GM19438 (cell line): ENCODE measurements at regions not wholly inside any gene's neighbourhood (a gene's known extent, or its start where the extent isn't known, plus 50 kb on each side); places are given as distances from the start of the nearest gene placed in this dataset.
"Not testable (repeated sequence)": the region's sequence is repeated elsewhere in the genome, so short reads cannot be mapped to it uniquely, and the experiment has no call there.

Source experiments
- ATAC-seq: cut with Tn5 transposase; IDR thresholded peaks from one replicate; pipeline ENCODE4 v1.9.1; 2021; ENCODE audit warnings: low read depth; ENCODE audit not compliant: unreplicated experiment

- no peak for ATAC-seq
Measured at GRCh38 chr12:13571035-13571434, 374.5 kb downstream of the EMP1 start.

DNA sequence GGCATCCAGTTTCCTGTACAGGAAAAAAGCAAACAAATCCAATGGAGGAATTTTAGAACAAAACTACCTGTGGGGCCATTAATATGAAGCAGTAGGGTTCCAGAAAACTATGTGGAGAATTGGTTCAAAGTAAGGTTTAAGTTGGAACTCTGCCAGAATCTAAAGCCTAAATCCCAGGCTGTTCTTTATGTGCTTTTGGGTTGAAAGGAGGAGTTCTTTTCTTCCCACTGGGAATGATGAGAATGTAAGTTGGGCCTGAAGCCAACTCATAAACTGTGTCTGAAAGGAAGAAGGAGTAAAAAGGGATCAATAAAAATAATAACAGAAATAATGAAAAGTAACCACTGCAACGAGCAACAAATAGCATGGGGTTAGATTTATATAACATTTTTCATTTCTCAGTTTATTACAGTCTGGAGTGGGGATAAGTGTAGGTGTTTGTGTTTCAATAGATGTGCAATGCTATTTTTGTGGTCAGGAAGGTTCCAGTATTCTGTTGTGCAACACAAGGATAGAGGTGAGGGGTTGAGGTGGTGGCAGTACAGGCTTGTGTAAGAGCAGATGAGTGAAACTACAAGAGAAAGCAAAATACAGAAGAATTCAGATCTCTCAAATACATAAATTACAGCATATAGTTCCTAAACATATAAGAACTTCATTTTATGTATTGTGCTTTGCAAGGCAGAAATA lies 373.6 kb downstream of the EMP1 start:
- no peak for ATAC-seq

DNA sequence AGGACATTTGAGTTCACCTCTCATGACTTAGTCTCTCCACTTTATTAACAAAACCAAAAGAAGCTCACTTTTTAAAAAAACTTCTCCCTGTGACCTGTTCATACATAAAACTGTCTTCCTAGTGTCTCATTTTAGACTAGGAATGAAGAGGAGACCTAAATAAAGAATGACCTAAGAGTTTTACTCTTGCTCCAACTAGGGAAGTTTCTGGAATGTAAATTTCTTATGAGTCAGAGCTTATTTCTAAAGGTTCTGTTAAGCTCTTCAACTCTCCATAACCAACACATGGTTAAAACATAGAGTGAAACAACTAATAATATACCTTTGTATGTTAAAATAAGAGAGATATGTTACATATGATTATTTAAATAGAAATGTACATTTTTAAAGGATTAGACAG lies 369.8 kb downstream of the EMP1 start:
- no peak for ATAC-seq

DNA sequence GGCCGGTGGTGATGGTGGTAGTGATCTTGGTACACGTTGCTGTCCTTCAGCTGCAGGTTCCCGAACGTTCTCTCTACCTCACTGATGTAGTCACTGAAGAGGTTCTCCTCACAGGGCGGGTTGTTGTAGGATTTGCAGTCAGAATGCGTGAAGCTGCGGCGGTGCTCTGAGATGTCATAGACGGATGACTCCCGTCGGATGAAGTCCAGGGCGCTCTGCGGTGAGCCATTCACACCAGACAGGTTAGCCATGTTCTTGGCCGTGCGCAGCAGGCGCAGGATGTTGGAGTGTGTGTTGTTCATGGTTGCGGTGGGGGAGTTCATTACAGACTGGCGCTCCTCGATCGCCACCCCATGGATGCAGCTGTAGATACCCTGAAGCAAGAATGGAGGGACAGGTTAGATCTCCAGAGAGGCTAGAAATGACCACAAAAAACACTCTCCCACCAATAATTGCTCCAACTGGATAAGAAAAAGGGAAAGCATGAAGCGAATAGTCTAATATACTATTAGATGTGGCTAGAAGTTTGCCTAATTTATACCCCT lies 367.8 kb downstream of the EMP1 start:
- no peak for ATAC-seq

GRCh38 chr12:13563743-13564125 lies 367.2 kb downstream of the EMP1 start:
- ATAC-seq: no peak

DNA sequence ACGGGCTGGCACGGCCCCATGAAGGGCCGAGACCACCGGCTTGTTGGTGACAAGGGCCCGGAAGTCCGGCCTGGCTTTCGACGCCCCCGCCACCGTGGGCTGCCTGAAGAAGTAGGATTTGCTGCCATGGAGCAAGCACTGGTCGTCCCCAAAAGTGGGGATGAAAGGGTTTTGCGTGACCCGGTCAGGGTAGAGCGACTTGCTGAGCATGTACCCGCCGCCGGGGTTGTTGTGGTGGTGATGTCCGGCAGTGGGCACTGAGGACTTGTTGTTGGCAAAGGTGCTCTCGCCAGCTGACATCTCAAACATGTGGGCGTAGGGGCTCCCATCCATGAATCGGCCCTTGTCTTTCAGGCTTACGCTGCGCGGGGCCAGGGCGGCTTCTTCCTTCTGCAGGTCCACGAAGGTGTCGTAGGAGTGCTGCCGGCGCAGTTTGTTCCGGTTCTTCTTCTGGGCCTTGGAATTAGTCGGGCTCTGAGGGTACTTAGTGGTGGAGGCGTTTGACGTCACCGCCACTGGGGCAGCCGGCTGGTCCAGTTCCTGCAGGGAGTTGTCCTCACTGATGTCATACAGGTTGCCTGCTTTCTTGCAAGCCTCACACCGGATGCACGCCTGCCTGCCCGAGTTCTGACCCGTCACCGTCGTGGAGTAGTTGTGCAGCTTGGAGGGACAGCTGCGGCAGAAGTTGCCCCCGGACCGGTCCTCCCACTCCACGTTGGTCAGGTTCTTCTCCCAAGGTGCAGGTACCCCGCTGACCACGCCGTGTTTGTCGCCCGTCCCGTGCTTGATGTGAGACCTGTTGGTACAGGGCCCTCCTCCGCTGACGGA lies 366.6 kb downstream of the EMP1 start:
- ATAC-seq: no peak

GRCh38 chr12:13561923-13562322 lies 365.4 kb downstream of the EMP1 start:
- no peak for ATAC-seq

- ATAC-seq: no peak
Measured at GRCh38 chr12:13559318-13559978, 362.9 kb downstream of the EMP1 start.

- no peak for ATAC-seq
Measured at GRCh38 chr12:13552830-13553229, 356.3 kb downstream of the EMP1 start.

- ATAC-seq: no peak
Measured at GRCh38 chr12:13547283-13547682, 350.8 kb downstream of the EMP1 start.

DNA sequence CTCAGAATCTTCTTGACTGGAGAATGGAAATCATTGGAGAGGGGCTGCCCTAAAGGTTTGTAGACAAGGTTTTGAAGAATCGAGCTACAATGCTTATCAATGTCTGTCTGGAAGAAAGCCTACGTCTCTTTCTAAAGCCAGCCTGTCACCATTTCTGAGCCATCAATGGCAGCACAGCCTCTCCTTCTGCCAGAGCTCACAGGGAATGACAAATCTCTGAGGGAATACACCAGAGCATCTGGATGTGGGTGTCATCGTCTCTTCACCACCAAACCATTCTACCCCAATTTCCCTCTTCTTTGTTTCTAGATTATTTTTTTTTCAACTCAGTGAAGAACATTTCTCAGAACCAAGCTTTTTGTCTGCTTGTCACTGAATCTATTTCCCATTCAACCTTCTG lies 349.7 kb downstream of the EMP1 start:
- ATAC-seq: no peak

- ATAC-seq: no peak
Measured at GRCh38 chr12:13539051-13539450, 342.5 kb downstream of the EMP1 start.

DNA sequence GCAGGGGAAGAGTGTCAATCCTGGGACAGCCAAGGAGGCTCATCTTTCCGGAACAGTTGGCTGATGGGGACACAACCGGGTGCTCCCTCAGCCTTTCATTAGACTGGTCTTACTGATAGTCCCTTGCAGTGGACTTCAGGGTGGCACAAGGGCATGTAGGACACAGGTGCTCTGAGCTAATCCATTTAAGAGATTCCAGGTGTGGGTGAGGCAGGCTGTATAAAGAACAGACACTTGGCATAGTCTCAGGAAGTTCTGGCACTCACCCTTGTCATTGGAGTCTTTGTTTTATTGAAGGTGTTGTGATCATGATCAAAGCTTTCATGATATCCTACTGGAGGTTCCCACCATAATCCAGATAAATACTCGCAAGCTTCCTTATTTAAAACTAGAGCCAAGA lies 341.6 kb downstream of the EMP1 start:
- no peak for ATAC-seq

DNA sequence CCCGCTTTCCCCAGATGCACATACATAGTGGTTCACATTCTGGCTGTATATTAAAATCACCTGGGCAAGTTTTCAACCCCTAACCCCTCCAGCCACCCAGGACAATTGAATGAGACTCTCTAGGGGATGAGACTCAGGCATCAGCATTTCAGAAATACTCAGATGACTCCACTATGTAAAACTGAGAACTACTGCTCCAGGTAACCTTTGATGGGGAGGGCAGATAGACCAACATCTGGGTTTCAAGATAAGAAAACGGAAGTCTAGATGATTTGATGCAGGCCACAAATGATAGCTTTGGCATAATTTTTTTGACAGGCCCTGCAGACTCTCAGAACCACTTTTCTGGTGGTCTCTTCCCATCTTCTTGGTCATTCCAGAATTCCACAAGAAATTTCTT lies 341.1 kb downstream of the EMP1 start:
- ATAC-seq: no peak

DNA sequence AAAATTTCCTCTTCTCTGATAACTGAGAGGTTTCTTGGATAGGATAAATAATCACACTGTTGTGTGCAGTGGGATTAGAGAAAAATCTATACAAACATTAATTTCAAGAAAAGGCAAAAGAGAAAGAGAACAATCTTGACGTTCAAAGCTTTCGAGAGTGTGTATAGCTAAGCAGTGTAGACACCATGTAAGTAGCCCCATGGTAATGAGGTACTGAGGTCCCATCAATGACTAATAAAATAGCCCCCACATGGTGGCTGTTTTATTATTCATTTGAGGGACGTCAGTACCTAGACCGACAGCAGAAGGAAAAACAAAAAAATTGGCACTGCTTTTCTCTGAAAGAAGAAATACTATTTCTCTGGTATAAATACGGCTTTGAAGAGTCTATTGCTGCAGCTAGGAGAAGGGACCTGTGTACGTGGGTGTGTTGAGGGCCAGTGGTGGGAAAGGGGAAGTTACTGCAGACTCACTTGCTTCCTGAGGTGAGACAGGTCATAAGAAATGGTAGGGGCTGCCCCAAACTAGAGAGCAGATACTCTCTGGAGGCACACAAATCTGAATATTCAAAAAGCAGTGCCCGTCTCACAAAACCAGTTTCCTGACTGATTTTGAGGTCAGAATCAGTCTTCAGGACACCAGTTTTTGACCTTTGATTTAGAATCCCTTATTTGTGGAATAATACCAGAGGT lies 339.8 kb downstream of the EMP1 start:
- ATAC-seq: peak; percentile 96

GRCh38 chr12:13534645-13535398 lies 338.3 kb downstream of the EMP1 start:
- no peak for ATAC-seq

GRCh38 chr12:13534242-13534641 lies 337.7 kb downstream of the EMP1 start:
- no peak for ATAC-seq

DNA sequence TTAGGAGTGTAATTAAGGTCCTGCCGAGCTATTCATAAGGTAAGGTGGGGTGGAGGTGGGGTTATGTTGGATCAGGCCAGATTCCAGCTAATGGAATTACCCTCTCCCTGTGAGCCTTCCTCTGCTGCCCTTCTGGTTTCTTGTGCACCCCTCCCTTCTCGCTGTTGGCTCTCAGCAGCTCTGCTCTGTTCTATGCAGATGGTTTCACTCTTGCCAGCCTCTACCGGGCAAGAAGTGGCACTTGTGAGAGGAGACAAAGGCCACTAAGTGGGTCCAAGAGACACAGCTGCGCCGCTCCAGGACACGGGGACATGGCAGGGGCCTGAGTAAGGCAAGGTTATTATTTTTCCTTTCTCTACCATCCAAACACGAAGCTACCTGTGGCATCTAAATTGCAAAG lies 334.4 kb downstream of the EMP1 start:
- ATAC-seq: no peak

DNA sequence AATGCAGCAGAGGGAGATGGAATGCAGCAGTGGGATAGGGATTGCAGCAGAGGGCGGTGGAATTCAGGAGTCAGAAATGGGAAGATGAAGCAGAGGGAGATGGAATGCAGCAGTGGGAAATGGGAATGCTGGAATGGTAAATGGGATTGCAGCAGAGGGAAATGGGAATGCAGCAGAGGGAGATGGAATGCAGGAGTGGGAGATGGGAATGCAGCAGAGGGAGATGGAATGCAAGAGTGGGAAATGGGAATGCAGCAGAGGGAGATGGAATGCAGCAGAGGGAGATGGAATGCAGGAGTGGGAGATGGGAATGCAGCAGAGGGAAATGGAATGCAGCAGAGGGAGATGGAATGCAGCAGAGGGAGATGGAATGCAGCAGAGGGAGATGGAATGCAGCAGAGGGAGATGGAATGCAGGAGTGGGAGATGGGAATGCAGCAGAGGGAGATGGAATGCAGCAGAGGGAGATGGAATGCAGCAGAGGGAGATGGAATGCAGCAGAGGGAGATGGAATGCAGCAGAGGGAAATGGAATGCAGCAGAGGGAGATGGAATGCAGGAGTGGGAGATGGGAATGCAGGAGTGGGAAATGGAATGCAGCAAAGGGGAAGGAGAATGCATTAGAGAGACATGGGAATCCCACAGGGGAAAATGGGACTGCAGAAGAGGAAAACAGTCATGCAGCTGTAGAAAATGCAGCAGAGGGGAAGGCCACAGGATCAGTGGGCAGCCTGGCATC lies 329.8 kb downstream of the EMP1 start:
- not testable (repeated sequence) for ATAC-seq
